ENCODE measurements at regions not wholly inside any gene's neighbourhood (a gene's known extent, or its start where the extent isn't known, plus 50 kb on each side); places are given as distances from the start of the nearest gene placed in this dataset.

DNA sequence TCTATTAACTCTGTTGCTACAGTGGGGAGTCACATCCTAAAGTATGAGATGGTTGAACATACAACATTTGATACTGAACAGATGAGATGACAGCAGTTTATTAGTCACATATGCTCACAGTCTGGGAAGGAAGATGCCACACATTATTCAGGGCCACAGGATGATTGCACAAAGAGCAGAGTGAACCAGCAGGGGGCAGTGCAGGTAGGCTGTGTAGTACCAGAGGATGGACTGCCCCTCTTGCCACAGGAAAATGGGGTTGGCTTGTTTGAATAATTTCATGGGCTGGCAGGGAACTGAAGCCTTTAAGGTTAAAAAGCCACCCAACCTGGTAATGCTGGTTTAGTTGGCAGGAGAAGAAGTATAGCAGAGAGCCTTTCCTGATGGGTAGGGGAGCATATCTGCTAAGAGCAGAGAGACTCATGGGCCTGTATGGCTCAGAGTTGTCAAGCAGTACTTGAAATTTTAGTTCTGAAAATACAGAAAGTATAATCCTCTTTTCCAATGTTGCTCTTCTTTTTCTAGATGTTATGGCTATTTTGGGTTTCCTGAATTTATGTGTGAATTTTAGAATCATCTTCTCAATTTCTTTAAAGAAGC lies 180.4 kb upstream of the B3GAT1 start (continued):
- TF ChIP-seq EZH2 (IDR thresholded peaks at IDR 0.05; ENCODE audit: low read depth, low read length, severe bottlenecking) (no peak), SP4 (IDR thresholded peaks at IDR 0.05; ENCODE audit: low read length) (no peak)
